Tibial artery (tissue), 4 donors: ENCODE measurements at regions not wholly inside any gene's neighbourhood (a gene's known extent, or its start where the extent isn't known, plus 50 kb on each side); places are given as distances from the start of the nearest gene placed in this dataset.
"Not testable (repeated sequence)": the region's sequence is repeated elsewhere in the genome, so short reads cannot be mapped to it uniquely, and the experiment has no call there.

Source experiments
- DNase-seq, 2 donors: peaks; one replicate each; pipeline ENCODE4 v3.0.0-alpha.2; 2019
- H3K27ac ChIP-seq, 2 donors: fragments of 200-600 bp; sonication (generic) in 1 of 2; 1 replicate in 1 of 2; 2 replicates in 1 of 2; pipeline ENCODE4 v1.5.1; 2018 to 2019; ENCODE audit warnings: mild to moderate bottlenecking in 1 of 2
- H3K27me3 ChIP-seq, 2 donors: fragments of 200-600 bp; sonication (generic) in 1 of 2; one replicate each; pipeline versions ENCODE4 v1.5.1 to v1.6.0; 2016 to 2019
- H3K36me3 ChIP-seq, 3 donors: fragments of 200-600 bp; sonication (generic) in 2 of 3; one replicate each; pipeline ENCODE4 v1.5.1; 2016 to 2019; ENCODE audit warnings: mild to moderate bottlenecking in 2 of 3
- H3K4me1 ChIP-seq, 4 donors: fragments of 200-600 bp; sonication (generic) in 2 of 4; 1 replicate in 3 of 4; 2 replicates in 1 of 4; pipeline ENCODE4 v1.5.1; 2016 to 2019
- H3K4me3 ChIP-seq, 2 donors: fragments of 200-600 bp; sonication (generic) in 1 of 2; 1 replicate in 1 of 2; 2 replicates in 1 of 2; pipeline ENCODE4 v1.5.1; 2018 to 2019; ENCODE audit warnings: mild to moderate bottlenecking in 2 of 2
- H3K9me3 ChIP-seq, 3 donors: fragments of 200-600 bp; sonication (generic) in 1 of 3; one replicate each; pipeline ENCODE4 v1.5.1; 2016 to 2019
- CTCF ChIP-seq, 2 experiments: fragments of 200-600 bp in 1 of 2; fragments of 450-650 bp in 1 of 2; IDR thresholded peaks; one replicate each; pipeline ENCODE4 v1.5.1; 2017 to 2019; ENCODE audit warnings: antibody characterized with exemption in 2 of 2, mild to moderate bottlenecking in 1 of 2, moderate library complexity in 1 of 2
- intact Hi-C: fragments of 100-400 bp; cut with DNase I; formaldehyde crosslinking; loops from one replicate; pipeline ENCODE4 v1.15.0; 2023; ENCODE audit warnings: low total_unique reads

DNA sequence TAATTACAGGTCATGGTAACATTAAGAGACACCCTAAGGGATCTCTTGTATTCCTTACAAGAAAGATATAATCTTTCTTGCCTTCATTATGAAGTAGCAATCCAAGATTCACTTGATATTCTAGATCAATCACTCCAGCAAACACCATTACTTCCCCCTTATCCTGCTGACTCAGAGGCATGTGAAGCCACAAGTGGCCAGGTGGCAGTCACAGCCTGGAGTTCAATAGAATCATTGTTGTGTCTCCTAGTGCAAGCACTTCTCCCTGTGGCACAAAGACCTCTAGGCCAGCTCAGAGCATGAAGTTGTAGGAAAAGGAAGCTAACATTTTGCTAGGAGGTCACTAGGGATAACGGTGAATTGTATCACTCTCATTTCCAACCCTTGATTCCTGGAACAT lies 864.3 kb upstream of the ATXN8OS start:
- no peak for TF ChIP-seq CTCF (IDR thresholded peaks at IDR 0.05)
- no peak overlapping the region for H3K4me3 ChIP-seq
- no peaks in the 10 kb centered on the region for H3K36me3 ChIP-seq
- no peaks in the 10 kb centered on the region for H3K9me3 ChIP-seq
- H3K4me1 ChIP-seq, result no peaks in the 10 kb centered on the region
- H3K27me3 ChIP-seq, result no peaks in the 10 kb centered on the region
- intact Hi-C loops, result no loop called here
- H3K27ac ChIP-seq, result no peak overlapping the region
- DNase-seq, result no peak

- TF ChIP-seq CTCF (IDR thresholded peaks at IDR 0.05), result no peak
- no peaks in the 10 kb centered on the region for H3K36me3 ChIP-seq
- no peaks in the 10 kb centered on the region for H3K4me1 ChIP-seq
- H3K27me3 ChIP-seq, result no peaks in the 10 kb centered on the region
- H3K9me3 ChIP-seq, result no peaks in the 10 kb centered on the region
- no peak overlapping the region for H3K27ac ChIP-seq
- H3K4me3 ChIP-seq, result no peak overlapping the region
- intact Hi-C loops, result no loop called here
- DNase-seq, result no peak
These were observed 873.5 kb upstream of the ATXN8OS start for GRCh38 chr13:69234171-69234570.

GRCh38 chr13:69226427-69226826 lies 881.2 kb upstream of the ATXN8OS start:
- Histone ChIP-seq H3K27ac (no peak overlapping the region), H3K9me3 (no peaks in the 10 kb centered on the region), H3K36me3 (no peaks in the 10 kb centered on the region), H3K27me3 (no peaks in the 10 kb centered on the region), H3K4me1 (no peaks in the 10 kb centered on the region), H3K4me3 (no peak overlapping the region)
- TF ChIP-seq CTCF (IDR thresholded peaks at IDR 0.05), result no peak
- no peak for DNase-seq
- intact Hi-C loops, result no loop called here

GRCh38 chr13:69221633-69222498 lies 885.8 kb upstream of the ATXN8OS start:
- H3K4me3 ChIP-seq, H3K27ac ChIP-seq, H3K4me1 ChIP-seq, H3K27me3 ChIP-seq, DNase-seq, H3K36me3 ChIP-seq, intact Hi-C loops, H3K9me3 ChIP-seq: not testable (repeated sequence)

- H3K36me3 ChIP-seq, result no peaks in the 10 kb centered on the region
- no peak overlapping the region for H3K27ac ChIP-seq
- H3K27me3 ChIP-seq, result no peaks in the 10 kb centered on the region
- TF ChIP-seq CTCF (IDR thresholded peaks at IDR 0.05), result no peak
- intact Hi-C loops, result no loop called here
- no peak overlapping the region for H3K4me3 ChIP-seq
- DNase-seq, result no peak
- no peaks in the 10 kb centered on the region for H3K4me1 ChIP-seq
- no peaks in the 10 kb centered on the region for H3K9me3 ChIP-seq
These were observed 894.2 kb upstream of the ATXN8OS start for GRCh38 chr13:69213396-69213795.

GRCh38 chr13:69204620-69205019 lies 903.0 kb upstream of the ATXN8OS start:
- H3K27ac ChIP-seq, result no peak overlapping the region
- DNase-seq, result no peak
- no peaks in the 10 kb centered on the region for H3K4me1 ChIP-seq
- no peaks in the 10 kb centered on the region for H3K9me3 ChIP-seq
- H3K36me3 ChIP-seq, result no peaks in the 10 kb centered on the region
- intact Hi-C loops, result no loop called here
- H3K4me3 ChIP-seq, result no peak overlapping the region
- no peak for TF ChIP-seq CTCF (IDR thresholded peaks at IDR 0.05)
- H3K27me3 ChIP-seq, result no peaks in the 10 kb centered on the region
